ENCODE measurements at regions not wholly inside any gene's neighbourhood (a gene's known extent, or its start where the extent isn't known, plus 50 kb on each side); places are given as distances from the start of the nearest gene placed in this dataset.

GRCh38 chr6:90719321-90720195, 132.7 kb upstream of the MAP3K7 start:
- no peak overlapping the region for H3K4me3 ChIP-seq (ENCODE audit: low read depth, low read length)
- no peak for DNase-seq (ENCODE audit: low read depth)
- no peak for TF ChIP-seq CTCF (conservative IDR thresholded peaks at IDR 0.05; ENCODE audit: low read depth, low read length)

- H3K4me3 ChIP-seq (ENCODE audit: low read depth, low read length), result no peak overlapping the region
- TF ChIP-seq CTCF (conservative IDR thresholded peaks at IDR 0.05; ENCODE audit: low read depth, low read length), result no peak
- no peak for DNase-seq (ENCODE audit: low read depth)
Measured at GRCh38 chr6:90716376-90716775, 129.5 kb upstream of the MAP3K7 start.

- DNase-seq (ENCODE audit: low read depth), result peak; percentile 33
- TF ChIP-seq CTCF (conservative IDR thresholded peaks at IDR 0.05; ENCODE audit: low read depth, low read length), result no peak
- H3K4me3 ChIP-seq (ENCODE audit: low read depth, low read length), result no peak overlapping the region
Measured at GRCh38 chr6:90715093-90715655, 128.3 kb upstream of the MAP3K7 start.

- H3K4me3 ChIP-seq (ENCODE audit: low read depth, low read length), result no peak overlapping the region
- TF ChIP-seq CTCF (conservative IDR thresholded peaks at IDR 0.05; ENCODE audit: low read depth, low read length), result no peak
- no peak for DNase-seq (ENCODE audit: low read depth)
Measured at GRCh38 chr6:90714319-90714718, 127.4 kb upstream of the MAP3K7 start.

GRCh38 chr6:90712114-90712513, 125.2 kb upstream of the MAP3K7 start:
- H3K4me3 ChIP-seq (ENCODE audit: low read depth, low read length), result no peak overlapping the region
- no peak for DNase-seq (ENCODE audit: low read depth)
- TF ChIP-seq CTCF (conservative IDR thresholded peaks at IDR 0.05; ENCODE audit: low read depth, low read length), result no peak

GRCh38 chr6:90709431-90709996, 122.6 kb upstream of the MAP3K7 start:
- no peak for TF ChIP-seq CTCF (conservative IDR thresholded peaks at IDR 0.05; ENCODE audit: low read depth, low read length)
- DNase-seq (ENCODE audit: low read depth), result no peak
- H3K4me3 ChIP-seq (ENCODE audit: low read depth, low read length), result no peak overlapping the region
